HCT116 (cell line): ENCODE measurements at regions not wholly inside any gene's neighbourhood (a gene's known extent, or its start where the extent isn't known, plus 50 kb on each side); places are given as distances from the start of the nearest gene placed in this dataset.

ENCODE experiments used
- ATAC-seq: fragments of 200-7000 bp; cut with Tn5 transposase; 2 replicates; pipeline ENCODE4 v1.9.1; 2020; ENCODE audit warnings: mild to moderate bottlenecking, moderate library complexity
- BruUV-seq: library from RNA; stranded (reverse); fragments of 400-500 nt; replicated peaks from 2 replicates; lab custom pipeline; 2021; lab: Mats Ljungman, UMichigan
- CTCF ChIA-PET: fragments of 300-600 bp; sonication (Branson Sonifier 250); formaldehyde crosslinking; loops from one replicate; lab custom pipeline; 2021; ENCODE audit warnings: antibody characterized with exemption; lab: Charles Lee
- POLR2A ChIA-PET: fragments of 300-600, 350-600 bp; sonication (Branson Sonifier 250); formaldehyde crosslinking; loops from one replicate; lab custom pipeline; 2021; ENCODE audit warnings: antibody characterized with exemption; lab: Charles Lee
- RAD21 ChIA-PET, 2 experiments: fragments of 300-600 bp; sonication (Branson Sonifier 250); formaldehyde crosslinking; loops; one replicate each; lab custom pipeline; 2023; ENCODE audit warnings: low total read pairs in 2 of 2; ENCODE audit not compliant: uncharacterized antibody in 2 of 2, unreplicated experiment in 2 of 2, low non-redundant PET in 1 of 2; lab: Charles Lee
- DNase-seq: peaks from one replicate; pipeline ENCODE4 v3.0.0-alpha.2; 2010; ENCODE audit warnings: low read depth, low spot score
- H2AFZ ChIP-seq: fragments of 200-600 bp; shearing (Covaris generic), sonication (generic); 2 replicates; pipeline ENCODE4 v1.6.1; 2017; ENCODE audit warnings: low read depth, mixed run types, mixed read lengths, antibody characterized with exemption, low read length; ENCODE audit not compliant: poor library complexity, severe bottlenecking
- H3K27ac ChIP-seq: 2 replicates; pipeline ENCODE4 v1.5.1; 2012; ENCODE audit warnings: low read depth, low read length
- H3K27me3 ChIP-seq: fragments of 200-600 bp; sonication (generic); 2 replicates; pipeline ENCODE4 v1.6.1; 2016; ENCODE audit warnings: mixed run types, low read length, mixed read lengths; ENCODE audit not compliant: insufficient read depth
- H3K36me3 ChIP-seq, 2 experiments: fragments of 200-500 bp in 1 of 2; fragments of 200-600 bp in 1 of 2; sonication (Bioruptor generic) in 1 of 2; sonication (generic) in 1 of 2; 2 replicates each; pipeline versions ENCODE4 v1.5.1 to v1.6.1; 2014 to 2016; ENCODE audit warnings: low read length in 2 of 2, inconsistent platforms in 1 of 2, mixed read lengths in 1 of 2, mixed run types in 1 of 2; ENCODE audit not compliant: insufficient read depth in 2 of 2, control insufficient read depth in 1 of 2
- H3K4me1 ChIP-seq, 2 experiments: fragments of 200-600 bp in 1 of 2; sonication (generic) in 1 of 2; 2 replicates each; pipeline versions ENCODE4 v1.5.1 to v1.6.1; 2012 to 2017; ENCODE audit warnings: low read length in 2 of 2, inconsistent platforms in 1 of 2, mild to moderate bottlenecking in 1 of 2, mixed read lengths in 1 of 2, mixed run types in 1 of 2, moderate library complexity in 1 of 2; ENCODE audit not compliant: insufficient read depth in 2 of 2, control insufficient read depth in 1 of 2
- H3K4me2 ChIP-seq: fragments of 200-600 bp; sonication (generic); 2 replicates; pipeline ENCODE4 v1.6.1; 2017; ENCODE audit warnings: mixed run types, low read length, mixed read lengths
- H3K4me3 ChIP-seq, 2 experiments: fragments of 200-600 bp in 1 of 2; sonication (generic) in 1 of 2; replicated peaks in 1 of 2; 2 replicates each; pipeline ENCODE4 v1.5.1; 2011 to 2016; ENCODE audit warnings: low read length in 2 of 2, control low read depth in 1 of 2, low read depth in 1 of 2, mild to moderate bottlenecking in 1 of 2, mixed read lengths in 1 of 2, mixed run types in 1 of 2
- H3K79me2 ChIP-seq: fragments of 200-600 bp; sonication (generic); 2 replicates; pipeline ENCODE4 v1.6.1; 2017; ENCODE audit warnings: mild to moderate bottlenecking, mixed run types, low read length, moderate library complexity, mixed read lengths; ENCODE audit not compliant: insufficient read depth
- H3K9ac ChIP-seq: fragments of 200-600 bp; sonication (generic); 2 replicates; pipeline ENCODE4 v1.6.1; 2016; ENCODE audit warnings: low read length, mixed read lengths
- H3K9me2 ChIP-seq: fragments of 200-600 bp; sonication (generic), shearing (Covaris generic); 2 replicates; pipeline ENCODE4 v1.6.1; 2017; ENCODE audit warnings: mixed run types, mild to moderate bottlenecking, moderate library complexity; ENCODE audit not compliant: insufficient read depth
- H3K9me3 ChIP-seq, 2 experiments: fragments of 200-500 bp in 1 of 2; fragments of 200-600 bp in 1 of 2; sonication (Bioruptor generic) in 1 of 2; sonication (generic) in 1 of 2; 2 replicates each; pipeline ENCODE4 v1.6.1; 2014 to 2017; ENCODE audit warnings: low read length in 2 of 2, mixed read lengths in 2 of 2, inconsistent platforms in 1 of 2, low read depth in 1 of 2, mild to moderate bottlenecking in 1 of 2, mixed run types in 1 of 2, moderate library complexity in 1 of 2; ENCODE audit not compliant: control insufficient read depth in 1 of 2, insufficient read depth in 1 of 2
- H4K20me1 ChIP-seq: fragments of 200-600 bp; sonication (generic), shearing (Covaris generic); 2 replicates; pipeline ENCODE4 v1.6.1; 2017; ENCODE audit warnings: mixed run types, mild to moderate bottlenecking, moderate library complexity; ENCODE audit not compliant: insufficient read depth
- ATF3 ChIP-seq: IDR thresholded peaks from 2 replicates; pipeline ENCODE4 v1.6.1; 2012
- CBX3 ChIP-seq: IDR thresholded peaks from 2 replicates; pipeline ENCODE4 v1.6.1; 2012; ENCODE audit warnings: low read depth
- EGR1 ChIP-seq: IDR thresholded peaks from 2 replicates; pipeline ENCODE4 v1.6.1; 2012; ENCODE audit warnings: low read depth
- EZH2phosphoT487 ChIP-seq: fragments of 200-600 bp; IDR thresholded peaks from 2 replicates; pipeline ENCODE4 v1.6.1; 2018; ENCODE audit warnings: antibody characterized with exemption, borderline replicate concordance
- POLR2AphosphoS5 ChIP-seq: IDR thresholded peaks from 2 replicates; pipeline ENCODE4 v1.6.1; 2011; ENCODE audit warnings: mild to moderate bottlenecking, low read depth, low read length, moderate library complexity
- RAD21 ChIP-seq: IDR thresholded peaks from 2 replicates; pipeline ENCODE4 v1.6.1; 2012; ENCODE audit warnings: low read depth, mild to moderate bottlenecking
- SP1 ChIP-seq: IDR thresholded peaks from 2 replicates; pipeline ENCODE4 v1.6.1; 2012; ENCODE audit warnings: low read depth
- TCF7L2 ChIP-seq: IDR thresholded peaks from 2 replicates; pipeline ENCODE4 v1.7.0; 2011; ENCODE audit warnings: borderline replicate concordance, inconsistent platforms; ENCODE audit not compliant: insufficient read depth, insufficient read length; ENCODE audit errors: extremely low read depth
- YY1 ChIP-seq: IDR thresholded peaks from 2 replicates; pipeline ENCODE4 v1.6.1; 2011; ENCODE audit warnings: low read length, low read depth, moderate library complexity, mild to moderate bottlenecking; ENCODE audit not compliant: insufficient replicate concordance; ENCODE audit errors: extremely low read depth
- ZBTB33 ChIP-seq: IDR thresholded peaks from 2 replicates; pipeline ENCODE4 v1.6.1; 2011; ENCODE audit warnings: mild to moderate bottlenecking, low read length, moderate library complexity; ENCODE audit not compliant: insufficient replicate concordance; ENCODE audit errors: extremely low read depth
- ZNF274 ChIP-seq: fragments of 200-500 bp; sonication (Bioruptor generic); IDR thresholded peaks from 2 replicates; pipeline ENCODE4 v1.6.1; 2014; ENCODE audit warnings: mild to moderate bottlenecking, low read depth, low read length, inconsistent platforms
- intact Hi-C: fragments of 100-400 bp; cut with micrococcal nuclease; formaldehyde crosslinking; loops from 2 replicates; pipeline ENCODE4 v1.10.0; 2022
- TF ChIP-seq, protein P1 (sequence below): IDR thresholded peaks from 2 replicates; pipeline ENCODE4 v1.6.1; 2012; ENCODE audit warnings: low read depth
- TF ChIP-seq, protein P2 (sequence below): IDR thresholded peaks from 2 replicates; pipeline ENCODE4 v1.6.1; 2012

DNA sequence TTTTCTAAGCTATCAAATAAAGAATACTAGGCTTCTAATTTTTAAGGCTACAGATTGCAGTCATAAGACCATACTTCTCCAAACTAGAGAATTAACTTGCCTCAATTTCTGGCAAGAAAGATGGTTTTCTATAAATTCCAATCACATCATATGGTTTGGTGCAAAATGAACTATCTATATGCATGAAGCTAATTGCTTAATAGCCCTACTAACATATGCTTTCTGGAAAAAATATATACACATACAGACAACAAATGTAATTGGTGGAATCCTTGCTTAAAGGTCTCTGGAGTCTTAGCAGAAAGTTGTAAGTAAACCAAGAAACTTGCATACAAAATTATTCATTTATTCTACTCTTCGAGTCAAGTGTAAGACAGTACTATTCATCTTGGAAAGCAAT is 113.1 kb upstream of the NANOGP8 start:
- no TSS peak for BruUV-seq
- no peaks in the 10 kb centered on the region for H3K9me2 ChIP-seq
- CTCF ChIA-PET: no interaction called here
- no peaks in the 10 kb centered on the region for H3K36me3 ChIP-seq
- H3K4me3 ChIP-seq: no peak overlapping the region
- H4K20me1 ChIP-seq: no peaks in the 10 kb centered on the region
- no peaks in the 10 kb centered on the region for H3K27me3 ChIP-seq
- H3K79me2 ChIP-seq: no peaks in the 10 kb centered on the region
- no peaks in the 10 kb centered on the region for H3K4me1 ChIP-seq
- DNase-seq: no peak
- TF ChIP-seq ATF3 (no peak), ZNF274 (no peak), CBX3 (no peak), EZH2phosphoT487 (no peak), POLR2AphosphoS5 (no peak), TCF7L2 (no peak), YY1 (no peak), SP1 (no peak), RAD21 (no peak), EGR1 (no peak), ZBTB33 (no peak)
- TF ChIP-seq, protein P1, sequence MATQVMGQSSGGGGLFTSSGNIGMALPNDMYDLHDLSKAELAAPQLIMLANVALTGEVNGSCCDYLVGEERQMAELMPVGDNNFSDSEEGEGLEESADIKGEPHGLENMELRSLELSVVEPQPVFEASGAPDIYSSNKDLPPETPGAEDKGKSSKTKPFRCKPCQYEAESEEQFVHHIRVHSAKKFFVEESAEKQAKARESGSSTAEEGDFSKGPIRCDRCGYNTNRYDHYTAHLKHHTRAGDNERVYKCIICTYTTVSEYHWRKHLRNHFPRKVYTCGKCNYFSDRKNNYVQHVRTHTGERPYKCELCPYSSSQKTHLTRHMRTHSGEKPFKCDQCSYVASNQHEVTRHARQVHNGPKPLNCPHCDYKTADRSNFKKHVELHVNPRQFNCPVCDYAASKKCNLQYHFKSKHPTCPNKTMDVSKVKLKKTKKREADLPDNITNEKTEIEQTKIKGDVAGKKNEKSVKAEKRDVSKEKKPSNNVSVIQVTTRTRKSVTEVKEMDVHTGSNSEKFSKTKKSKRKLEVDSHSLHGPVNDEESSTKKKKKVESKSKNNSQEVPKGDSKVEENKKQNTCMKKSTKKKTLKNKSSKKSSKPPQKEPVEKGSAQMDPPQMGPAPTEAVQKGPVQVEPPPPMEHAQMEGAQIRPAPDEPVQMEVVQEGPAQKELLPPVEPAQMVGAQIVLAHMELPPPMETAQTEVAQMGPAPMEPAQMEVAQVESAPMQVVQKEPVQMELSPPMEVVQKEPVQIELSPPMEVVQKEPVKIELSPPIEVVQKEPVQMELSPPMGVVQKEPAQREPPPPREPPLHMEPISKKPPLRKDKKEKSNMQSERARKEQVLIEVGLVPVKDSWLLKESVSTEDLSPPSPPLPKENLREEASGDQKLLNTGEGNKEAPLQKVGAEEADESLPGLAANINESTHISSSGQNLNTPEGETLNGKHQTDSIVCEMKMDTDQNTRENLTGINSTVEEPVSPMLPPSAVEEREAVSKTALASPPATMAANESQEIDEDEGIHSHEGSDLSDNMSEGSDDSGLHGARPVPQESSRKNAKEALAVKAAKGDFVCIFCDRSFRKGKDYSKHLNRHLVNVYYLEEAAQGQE: no peak
- TF ChIP-seq, protein P2, sequence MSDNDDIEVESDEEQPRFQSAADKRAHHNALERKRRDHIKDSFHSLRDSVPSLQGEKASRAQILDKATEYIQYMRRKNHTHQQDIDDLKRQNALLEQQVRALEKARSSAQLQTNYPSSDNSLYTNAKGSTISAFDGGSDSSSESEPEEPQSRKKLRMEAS: no peak
- TF ChIP-seq, all 23 proteins: peak for 0
- ChIA-PET RAD21 (no interaction called here), POLR2A (no interaction called here)
- no peak for ATAC-seq
- Histone ChIP-seq H3K9ac (no peak overlapping the region), H3K27ac (no peak overlapping the region), H3K9me3 (no peaks in the 10 kb centered on the region), H3K4me2 (no peak overlapping the region), H2AFZ (no peak overlapping the region)
- intact Hi-C loops: no loop called here
